Hindlimb muscle (tissue), 1 donor: ENCODE measurements at regions not wholly inside any gene's neighbourhood (a gene's known extent, or its start where the extent isn't known, plus 50 kb on each side); places are given as distances from the start of the nearest gene placed in this dataset.

Experiments used
- DNase-seq: peaks from one replicate; pipeline ENCODE4 v3.0.0-alpha.2; 2013

GRCh38 chr10:78971094-78971682 is 97.6 kb upstream of the ZMIZ1 start:
- no peak for DNase-seq

- DNase-seq, result peak; percentile 56
Observed at GRCh38 chr10:78972160-78972946, 96.4 kb upstream of the ZMIZ1 start.

- peak; percentile 90 for DNase-seq
Observed at GRCh38 chr10:78972947-78973900, 95.5 kb upstream of the ZMIZ1 start.

DNA sequence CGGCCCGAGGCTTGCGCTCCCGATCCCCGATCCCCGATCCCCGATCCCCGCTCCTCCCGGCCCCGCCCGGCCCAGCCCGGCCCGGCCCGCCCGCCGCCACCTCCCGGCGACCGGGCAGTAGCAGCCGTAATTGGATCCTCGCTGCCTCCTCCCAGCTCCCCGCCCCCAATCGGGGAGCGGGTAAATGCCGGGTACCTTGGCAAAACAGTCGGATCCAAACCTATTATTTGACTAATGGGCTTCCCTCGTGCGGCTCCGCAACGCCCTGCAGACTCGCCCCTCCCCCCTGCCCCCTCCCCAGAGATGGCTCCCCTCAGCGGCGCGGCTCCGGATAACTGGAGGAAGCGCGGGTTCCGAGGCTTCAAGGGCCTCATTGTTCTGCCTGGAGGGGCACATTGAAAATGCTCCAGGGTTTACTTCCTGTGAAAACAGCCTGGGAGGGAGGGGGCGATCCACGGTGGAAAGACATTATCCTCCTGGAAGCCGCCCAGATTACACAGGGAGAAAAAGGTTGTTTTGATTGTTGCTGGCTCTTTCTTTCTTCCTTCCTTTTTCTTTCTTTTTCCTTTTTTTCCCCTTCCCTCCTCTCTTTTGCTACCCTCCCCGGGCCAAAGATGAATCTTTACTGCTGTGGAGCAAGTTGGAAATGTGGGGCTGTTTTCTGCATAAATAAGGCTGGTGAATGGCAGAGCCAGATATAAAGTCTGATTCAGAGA is 94.7 kb upstream of the ZMIZ1 start:
- DNase-seq, result peak; percentile 82

GRCh38 chr10:78974617-78975317 is 94.0 kb upstream of the ZMIZ1 start:
- DNase-seq, result peak; percentile 33

DNA sequence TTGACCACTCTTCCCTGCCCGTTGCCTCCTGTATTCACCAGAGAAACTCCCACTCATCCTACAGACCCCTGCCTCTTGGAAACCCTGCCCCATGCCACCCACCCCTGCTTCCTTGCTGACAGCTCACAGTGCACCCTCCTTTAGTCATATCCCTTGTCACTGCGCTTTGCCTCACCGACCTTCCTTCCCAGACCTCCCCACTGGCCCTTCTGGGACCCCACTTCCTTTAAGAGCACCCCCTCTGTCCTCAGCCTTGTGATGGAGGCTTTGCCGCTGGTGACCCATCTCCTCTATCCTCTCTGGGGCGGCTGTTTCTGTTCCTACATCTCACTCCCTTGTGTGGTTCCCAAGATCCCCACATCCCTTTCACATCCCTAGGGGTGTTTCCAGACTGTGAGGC is 92.8 kb upstream of the ZMIZ1 start:
- DNase-seq, result no peak

GRCh38 chr10:78976825-78977755 is 91.7 kb upstream of the ZMIZ1 start:
- DNase-seq, result no peak

- DNase-seq, result no peak
Observed at GRCh38 chr10:78979938-78980337, 88.8 kb upstream of the ZMIZ1 start.

- no peak for DNase-seq
Observed at GRCh38 chr10:78980354-78980753, 88.4 kb upstream of the ZMIZ1 start.

DNA sequence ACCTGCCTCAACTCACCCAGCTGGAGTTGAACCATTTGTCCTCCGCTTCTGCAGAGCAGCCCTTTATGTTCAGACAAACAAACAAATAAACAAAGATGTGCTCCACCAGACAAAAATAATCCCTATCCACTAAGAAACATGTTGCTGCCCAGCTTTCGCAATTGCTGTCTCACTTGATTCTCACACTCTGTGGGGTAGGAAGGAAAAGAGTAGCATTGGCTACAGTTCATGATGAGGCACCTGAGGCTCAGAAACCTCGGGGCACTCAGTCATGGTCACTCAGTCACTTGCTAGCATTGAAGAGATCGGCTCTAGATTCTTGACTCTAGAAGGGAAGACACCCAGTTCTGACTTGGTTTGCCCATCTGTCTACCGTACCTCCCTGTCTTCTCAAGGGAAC is 88.0 kb upstream of the ZMIZ1 start:
- no peak for DNase-seq

GRCh38 chr10:78981257-78981969 is 87.4 kb upstream of the ZMIZ1 start:
- no peak for DNase-seq

DNA sequence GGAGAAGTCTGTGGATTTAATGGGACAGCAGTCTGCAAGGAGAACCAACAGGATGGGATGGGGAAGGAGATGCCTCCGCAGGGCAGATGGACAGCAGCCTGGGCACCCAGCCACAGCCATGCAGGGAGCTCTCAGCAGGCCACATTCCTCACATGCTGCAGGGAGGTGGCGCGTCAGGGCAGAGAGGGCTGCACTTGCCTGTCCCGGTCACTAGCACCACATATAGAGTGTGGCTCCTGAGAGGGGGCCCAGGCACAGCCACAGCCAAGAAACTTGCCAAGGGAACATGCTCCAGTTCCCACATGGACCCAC is 86.8 kb upstream of the ZMIZ1 start:
- DNase-seq, result no peak

GRCh38 chr10:78982726-78983125 is 86.0 kb upstream of the ZMIZ1 start:
- no peak for DNase-seq

GRCh38 chr10:78983608-78984007 is 85.2 kb upstream of the ZMIZ1 start:
- no peak for DNase-seq

DNA sequence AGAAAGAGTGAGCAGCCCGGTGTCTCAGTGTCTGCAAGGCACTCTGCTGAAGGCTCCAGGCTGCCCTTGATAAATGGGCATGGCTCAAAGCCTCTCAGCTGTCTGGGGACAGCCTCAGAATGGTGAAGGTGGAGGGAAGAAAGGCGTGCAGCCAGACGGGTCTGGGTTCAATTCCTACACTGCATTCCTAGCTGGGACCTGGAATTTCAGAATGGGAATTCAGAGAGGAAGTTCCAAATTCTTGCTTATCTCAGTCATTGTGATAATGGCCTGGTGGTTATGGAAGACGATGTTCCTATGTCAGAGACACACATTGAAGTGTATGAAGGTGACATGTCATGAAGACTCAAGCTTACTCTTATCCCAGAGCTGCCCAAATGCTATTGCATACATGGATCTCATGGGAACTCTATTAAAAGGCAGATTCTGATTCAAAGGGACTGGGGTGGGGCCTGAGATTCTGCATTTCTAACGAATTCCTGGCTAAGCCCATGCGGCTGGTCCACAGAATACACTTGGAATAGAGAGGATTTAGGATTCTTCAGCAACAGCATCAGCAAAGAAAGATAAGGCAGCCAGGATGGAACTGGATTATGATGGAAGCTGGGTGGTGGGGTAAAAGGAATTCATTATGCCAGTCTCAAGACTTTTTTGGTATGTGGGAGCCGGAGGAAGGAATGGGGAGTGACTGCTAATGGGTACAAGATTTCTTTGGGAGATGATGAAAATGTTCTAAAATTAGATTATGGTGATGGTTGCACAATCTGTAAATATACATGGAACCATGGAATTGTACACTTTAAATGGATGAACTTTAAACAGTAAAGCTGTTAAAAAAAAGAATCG is 82.6 kb upstream of the ZMIZ1 start:
- DNase-seq, result no peak

DNA sequence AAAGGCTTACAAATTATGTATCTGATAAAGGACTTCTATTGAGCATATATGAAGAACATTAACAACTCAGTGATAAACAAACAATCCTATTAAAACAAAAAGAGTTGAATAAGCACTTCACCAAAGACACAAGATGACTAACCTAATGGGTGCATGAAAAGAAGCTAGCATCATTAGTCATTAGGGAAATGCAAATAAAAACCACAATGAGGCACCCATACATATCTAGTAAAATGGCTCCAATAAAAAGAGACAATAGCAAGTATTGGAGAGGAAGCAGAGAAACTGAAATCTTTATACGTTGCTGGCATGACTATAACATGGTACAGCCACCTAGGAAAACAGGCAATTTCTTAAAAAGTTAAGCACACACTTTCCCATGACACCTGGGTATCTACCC is 77.6 kb upstream of the ZMIZ1 start:
- DNase-seq, result no peak

GRCh38 chr10:78992333-78992732 is 76.4 kb upstream of the ZMIZ1 start:
- no peak for DNase-seq

DNA sequence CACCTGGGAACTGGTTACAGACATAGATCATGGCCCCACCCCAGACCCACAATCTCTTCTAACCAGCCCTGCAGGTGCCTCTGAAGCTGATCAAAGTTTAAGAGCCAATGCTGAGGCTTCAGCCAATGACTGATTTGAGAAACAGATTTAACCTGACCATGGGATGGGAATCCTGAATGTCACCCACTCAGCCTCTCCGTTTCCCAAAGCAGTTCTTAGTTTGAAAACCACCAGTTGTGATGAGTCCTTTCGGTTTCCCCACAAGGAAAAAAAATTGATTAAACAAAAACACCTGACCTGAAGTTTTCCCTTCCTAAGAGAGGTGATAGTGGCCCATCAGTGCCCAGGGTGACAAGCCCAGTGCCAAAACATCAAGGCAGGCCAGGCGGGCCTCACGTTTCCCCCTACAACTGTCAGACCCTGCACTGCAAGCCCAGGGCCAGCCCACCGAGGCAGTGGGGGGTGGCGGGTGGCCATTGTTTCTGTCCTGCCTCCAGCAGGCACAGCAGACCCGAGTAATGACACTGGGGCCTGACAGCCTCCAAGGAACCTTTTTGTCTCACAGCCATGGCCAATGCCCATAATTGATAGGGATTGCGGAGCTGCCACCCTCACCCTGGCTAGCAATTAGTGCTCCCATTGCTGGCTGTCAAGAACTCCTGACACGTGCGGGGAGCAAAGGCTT is 75.4 kb upstream of the ZMIZ1 start:
- no peak for DNase-seq
